ENCODE measurements at regions not wholly inside any gene's neighbourhood (a gene's known extent, or its start where the extent isn't known, plus 50 kb on each side); places are given as distances from the start of the nearest gene placed in this dataset.

DNA sequence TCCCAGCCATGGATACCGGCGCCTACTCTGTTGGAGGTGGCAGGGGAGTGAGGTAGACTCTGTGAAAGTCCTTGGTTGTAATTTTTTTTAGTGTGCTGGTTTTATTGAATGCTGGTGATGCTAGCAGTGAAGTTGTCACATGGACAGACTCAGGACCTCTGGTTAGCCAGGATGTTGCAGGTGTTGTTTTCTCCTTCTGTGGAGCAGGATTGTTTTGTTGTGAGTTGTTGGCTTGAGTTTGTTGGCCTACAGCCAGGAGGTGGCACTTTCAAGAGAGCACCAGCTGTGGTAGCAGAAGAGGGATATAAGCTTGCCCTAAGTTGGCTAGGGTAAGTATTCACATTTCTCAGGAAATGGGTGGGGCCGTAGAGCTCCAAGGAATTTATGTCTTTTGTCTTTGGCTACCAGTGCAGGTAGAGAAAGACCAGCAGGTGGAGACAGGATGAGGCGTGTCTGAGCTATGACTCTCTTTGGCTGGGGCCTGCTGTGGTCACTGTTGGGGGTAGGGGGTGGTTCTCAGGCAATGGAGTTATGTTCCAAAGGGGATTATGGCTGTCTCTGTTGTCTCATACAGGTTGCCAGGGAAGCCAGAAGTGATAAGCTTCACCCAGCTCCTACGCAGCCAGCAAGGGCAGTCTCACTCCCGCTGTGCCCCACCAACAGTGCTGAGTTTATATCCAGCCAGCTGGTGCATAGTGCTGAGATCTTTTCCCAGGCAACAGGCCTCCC lies 248.7 kb downstream of the TAF11L14 start:
- Mint-ChIP-seq H3K9me3 (peaks cover 3 to 14% (median 12%) of the 10 kb centered on the region in 7 donors), H3K27ac (no peak overlapping the region), H3K4me3 (no peak overlapping the region), H3K4me1 (no peaks in the 10 kb centered on the region), H3K36me3 (no peaks in the 10 kb centered on the region), H3K27me3 (ENCODE audit: low read depth in 3 of 3) (peaks cover 0 to 2% (median 0%) of the 10 kb centered on the region in 3 donors)
- no peak overlapping the region for H2AFZ ChIP-seq (ENCODE audit: insufficient read depth, low read depth, low read length, poor library complexity, severe bottlenecking)
- H3K9me3 ChIP-seq (replicated peaks in 1 of 2; ENCODE audit: control insufficient read depth in 1 of 2, insufficient read depth in 1 of 2, low read length in 2 of 2), result peaks cover 0 to 7% of the 10 kb centered on the region in 2 donors
- no peak for DNase-seq
- H3K9ac ChIP-seq (ENCODE audit: insufficient read depth, low read length, poor library complexity, severe bottlenecking), result no peak overlapping the region
- TF ChIP-seq, protein P1, sequence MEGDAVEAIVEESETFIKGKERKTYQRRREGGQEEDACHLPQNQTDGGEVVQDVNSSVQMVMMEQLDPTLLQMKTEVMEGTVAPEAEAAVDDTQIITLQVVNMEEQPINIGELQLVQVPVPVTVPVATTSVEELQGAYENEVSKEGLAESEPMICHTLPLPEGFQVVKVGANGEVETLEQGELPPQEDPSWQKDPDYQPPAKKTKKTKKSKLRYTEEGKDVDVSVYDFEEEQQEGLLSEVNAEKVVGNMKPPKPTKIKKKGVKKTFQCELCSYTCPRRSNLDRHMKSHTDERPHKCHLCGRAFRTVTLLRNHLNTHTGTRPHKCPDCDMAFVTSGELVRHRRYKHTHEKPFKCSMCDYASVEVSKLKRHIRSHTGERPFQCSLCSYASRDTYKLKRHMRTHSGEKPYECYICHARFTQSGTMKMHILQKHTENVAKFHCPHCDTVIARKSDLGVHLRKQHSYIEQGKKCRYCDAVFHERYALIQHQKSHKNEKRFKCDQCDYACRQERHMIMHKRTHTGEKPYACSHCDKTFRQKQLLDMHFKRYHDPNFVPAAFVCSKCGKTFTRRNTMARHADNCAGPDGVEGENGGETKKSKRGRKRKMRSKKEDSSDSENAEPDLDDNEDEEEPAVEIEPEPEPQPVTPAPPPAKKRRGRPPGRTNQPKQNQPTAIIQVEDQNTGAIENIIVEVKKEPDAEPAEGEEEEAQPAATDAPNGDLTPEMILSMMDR (IDR thresholded peaks at IDR 0.05), result no peak
- H3K27ac ChIP-seq (ENCODE audit: low read depth in 1 of 2, low read length in 2 of 2), result no peak overlapping the region
- H3K4me2 ChIP-seq (replicated peaks; ENCODE audit: extremely low read depth, low read length, poor library complexity, severe bottlenecking), result no peak overlapping the region
- H3K79me2 ChIP-seq (ENCODE audit: insufficient read depth, low read length), result no peaks in the 10 kb centered on the region
- no peaks in the 10 kb centered on the region for H3K27me3 ChIP-seq (ENCODE audit: control insufficient read depth in 2 of 2, insufficient read depth in 2 of 2, low read length in 2 of 2)
- no peaks in the 10 kb centered on the region for H4K20me1 ChIP-seq (ENCODE audit: insufficient read depth, low read length)
- intact Hi-C loops (cut with micrococcal nuclease), result no loop called here
- 93% methylated on average over 6 of the region's 6 CpGs for WGBS (ENCODE audit: insufficient coverage)
- H3K4me1 ChIP-seq (ENCODE audit: control insufficient read depth in 1 of 2, insufficient read depth in 2 of 2, low read length in 2 of 2), result no peaks in the 10 kb centered on the region
- no peak overlapping the region for H3K4me3 ChIP-seq (replicated peaks in 1 of 3; ENCODE audit: low read depth in 2 of 3, low read length in 3 of 3)
- no peaks in the 10 kb centered on the region for H3K36me3 ChIP-seq (replicated peaks in 1 of 2; ENCODE audit: control insufficient read depth in 1 of 2, insufficient read depth in 2 of 2, low read length in 2 of 2)

GRCh38 chr5:17888155-17888554 lies 253.9 kb downstream of the TAF11L14 start:
- no peak overlapping the region for H3K27ac Mint-ChIP-seq
- no peak overlapping the region for H3K9ac ChIP-seq (ENCODE audit: insufficient read depth, low read length, poor library complexity, severe bottlenecking)
- H3K4me1 Mint-ChIP-seq, result no peaks in the 10 kb centered on the region
- no peak overlapping the region for H3K27ac ChIP-seq (ENCODE audit: low read depth in 1 of 2, low read length in 2 of 2)
- H3K27me3 ChIP-seq (ENCODE audit: control insufficient read depth in 2 of 2, insufficient read depth in 2 of 2, low read length in 2 of 2), result no peaks in the 10 kb centered on the region
- peaks cover 4 to 13% (median 11%) of the 10 kb centered on the region in 7 donors for H3K9me3 Mint-ChIP-seq
- H3K27me3 Mint-ChIP-seq (ENCODE audit: low read depth in 3 of 3), result peaks cover 0 to 2% (median 0%) of the 10 kb centered on the region in 3 donors
- H3K9me3 ChIP-seq (replicated peaks in 1 of 2; ENCODE audit: control insufficient read depth in 1 of 2, insufficient read depth in 1 of 2, low read length in 2 of 2), result peaks cover 0 to 2% of the 10 kb centered on the region in 2 donors
- H4K20me1 ChIP-seq (ENCODE audit: insufficient read depth, low read length), result no peaks in the 10 kb centered on the region
- no peaks in the 10 kb centered on the region for H3K4me1 ChIP-seq (ENCODE audit: control insufficient read depth in 1 of 2, insufficient read depth in 2 of 2, low read length in 2 of 2)
- H3K36me3 Mint-ChIP-seq, result no peaks in the 10 kb centered on the region
- H3K79me2 ChIP-seq (ENCODE audit: insufficient read depth, low read length), result no peaks in the 10 kb centered on the region
- H3K4me3 Mint-ChIP-seq, result no peak overlapping the region
- H3K36me3 ChIP-seq (replicated peaks in 1 of 2; ENCODE audit: control insufficient read depth in 1 of 2, insufficient read depth in 2 of 2, low read length in 2 of 2), result no peaks in the 10 kb centered on the region
- TF ChIP-seq, protein P1 (IDR thresholded peaks at IDR 0.05), result no peak
- H3K4me2 ChIP-seq (replicated peaks; ENCODE audit: extremely low read depth, low read length, poor library complexity, severe bottlenecking), result no peak overlapping the region
- intact Hi-C loops (cut with micrococcal nuclease), result no loop called here
- no peak overlapping the region for H3K4me3 ChIP-seq (replicated peaks in 1 of 3; ENCODE audit: low read depth in 2 of 3, low read length in 3 of 3)
- no peak overlapping the region for H2AFZ ChIP-seq (ENCODE audit: insufficient read depth, low read depth, low read length, poor library complexity, severe bottlenecking)
- no peak for DNase-seq

All from CD14-positive monocyte (primary cell).